Peyer's patch (tissue), 4 donors: ENCODE measurements at regions not wholly inside any gene's neighbourhood (a gene's known extent, or its start where the extent isn't known, plus 50 kb on each side); places are given as distances from the start of the nearest gene placed in this dataset.

Experiments
- DNase-seq, 3 donors: peaks; one replicate each; pipeline ENCODE4 v3.0.0-alpha.2; 2017 to 2019
- H3K27ac ChIP-seq, 4 donors: fragments of 200-600 bp; sonication (generic); one replicate each; pipeline ENCODE4 v1.5.1; 2016 to 2019
- H3K27me3 ChIP-seq, 2 donors: fragments of 200-600 bp; sonication (generic); one replicate each; pipeline ENCODE4 v1.5.1; 2019
- H3K36me3 ChIP-seq, 3 donors: fragments of 200-600 bp; sonication (generic); one replicate each; pipeline ENCODE4 v1.5.1; 2016 to 2019
- H3K4me1 ChIP-seq, 4 donors: fragments of 200-600 bp; sonication (generic); one replicate each; pipeline ENCODE4 v1.5.1; 2016 to 2019
- H3K4me3 ChIP-seq, 4 donors: fragments of 200-600 bp; sonication (generic); 1 replicate in 3 of 4; 2 replicates in 1 of 4; pipeline ENCODE4 v1.5.1; 2016 to 2019; ENCODE audit warnings: mild to moderate bottlenecking in 1 of 4
- H3K9me3 ChIP-seq, 4 donors: fragments of 200-600 bp; sonication (generic); one replicate each; pipeline ENCODE4 v1.5.1; 2016 to 2019; ENCODE audit warnings: mild to moderate bottlenecking in 1 of 4
- CTCF ChIP-seq, 6 experiments: fragments of 450-650 bp in 4 of 6; fragments of 200-600 bp in 2 of 6; sonication (generic) in 1 of 6; IDR thresholded peaks; one replicate each; pipeline ENCODE4 v1.5.1; 2017 to 2019; ENCODE audit warnings: antibody characterized with exemption in 6 of 6, mild to moderate bottlenecking in 3 of 6, moderate library complexity in 1 of 6
- POLR2A ChIP-seq, 2 donors: fragments of 450-650 bp; IDR thresholded peaks; one replicate each; pipeline ENCODE4 v1.5.1; 2017; ENCODE audit warnings: antibody characterized with exemption in 2 of 2, mild to moderate bottlenecking in 2 of 2, moderate library complexity in 2 of 2

- Histone ChIP-seq H3K4me1 (no peaks in the 10 kb centered on the region), H3K27me3 (no peaks in the 10 kb centered on the region), H3K36me3 (no peaks in the 10 kb centered on the region), H3K4me3 (no peak overlapping the region), H3K9me3 (no peaks in the 10 kb centered on the region), H3K27ac (no peak overlapping the region)
- no peak for TF ChIP-seq POLR2A (IDR thresholded peaks at IDR 0.05)
- no peak for TF ChIP-seq CTCF (IDR thresholded peaks at IDR 0.05)
- no peak for DNase-seq
These were observed 283.6 kb upstream of the CTSO start for GRCh38 chr4:156237231-156237630.

GRCh38 chr4:156230176-156230575 lies 276.5 kb upstream of the CTSO start:
- H3K27me3 ChIP-seq, result no peaks in the 10 kb centered on the region
- no peak overlapping the region for H3K4me3 ChIP-seq
- H3K27ac ChIP-seq, result no peak overlapping the region
- no peaks in the 10 kb centered on the region for H3K36me3 ChIP-seq
- DNase-seq, result no peak
- TF ChIP-seq POLR2A (IDR thresholded peaks at IDR 0.05) (no peak), CTCF (IDR thresholded peaks at IDR 0.05) (no peak)
- H3K4me1 ChIP-seq, result no peaks in the 10 kb centered on the region
- no peaks in the 10 kb centered on the region for H3K9me3 ChIP-seq

GRCh38 chr4:156228676-156229075 lies 275.0 kb upstream of the CTSO start:
- no peaks in the 10 kb centered on the region for H3K4me1 ChIP-seq

GRCh38 chr4:156227321-156227720 lies 273.7 kb upstream of the CTSO start:
- no peaks in the 10 kb centered on the region for H3K27me3 ChIP-seq
- H3K27ac ChIP-seq, result no peak overlapping the region
- no peak overlapping the region for H3K4me3 ChIP-seq
- H3K9me3 ChIP-seq, result no peaks in the 10 kb centered on the region
- H3K36me3 ChIP-seq, result no peaks in the 10 kb centered on the region
- no peak for DNase-seq
- TF ChIP-seq POLR2A (IDR thresholded peaks at IDR 0.05) (no peak), CTCF (IDR thresholded peaks at IDR 0.05) (no peak)
- H3K4me1 ChIP-seq, result no peaks in the 10 kb centered on the region

More at GRCh38 chr4:156228676-156229075, 275.0 kb upstream of the CTSO start:
- H3K9me3 ChIP-seq, result no peaks in the 10 kb centered on the region
- no peaks in the 10 kb centered on the region for H3K36me3 ChIP-seq
- H3K4me3 ChIP-seq, result no peak overlapping the region
- DNase-seq, result no peak
- no peak overlapping the region for H3K27ac ChIP-seq
- H3K27me3 ChIP-seq, result no peaks in the 10 kb centered on the region
- TF ChIP-seq POLR2A (IDR thresholded peaks at IDR 0.05), result no peak
- no peak for TF ChIP-seq CTCF (IDR thresholded peaks at IDR 0.05)

- Histone ChIP-seq H3K9me3 (no peaks in the 10 kb centered on the region), H3K36me3 (no peaks in the 10 kb centered on the region), H3K27ac (no peak overlapping the region), H3K27me3 (no peaks in the 10 kb centered on the region), H3K4me1 (no peaks in the 10 kb centered on the region), H3K4me3 (no peak overlapping the region)
- no peak for TF ChIP-seq POLR2A (IDR thresholded peaks at IDR 0.05)
- no peak for TF ChIP-seq CTCF (IDR thresholded peaks at IDR 0.05)
- DNase-seq, result no peak
These were observed 270.3 kb upstream of the CTSO start for GRCh38 chr4:156223985-156224384.

GRCh38 chr4:156217236-156217635 lies 263.6 kb upstream of the CTSO start:
- no peaks in the 10 kb centered on the region for H3K4me1 ChIP-seq
- DNase-seq, result no peak
- no peaks in the 10 kb centered on the region for H3K36me3 ChIP-seq
- no peak overlapping the region for H3K27ac ChIP-seq
- no peaks in the 10 kb centered on the region for H3K27me3 ChIP-seq
- no peaks in the 10 kb centered on the region for H3K9me3 ChIP-seq
- TF ChIP-seq CTCF (IDR thresholded peaks at IDR 0.05) (no peak), POLR2A (IDR thresholded peaks at IDR 0.05) (no peak)
- H3K4me3 ChIP-seq, result no peak overlapping the region
